ENCODE measurements at regions not wholly inside any gene's neighbourhood (a gene's known extent, or its start where the extent isn't known, plus 50 kb on each side); places are given as distances from the start of the nearest gene placed in this dataset.

- no peaks in the 10 kb centered on the region for H3K36me3 Mint-ChIP-seq (ENCODE audit: low read depth, unreplicated experiment)
- no peak for TF ChIP-seq EZH2 (IDR thresholded peaks at IDR 0.05; ENCODE audit: insufficient read depth, low read length)
- no peak for TF ChIP-seq CTCF (IDR thresholded peaks at IDR 0.05; ENCODE audit: insufficient read depth, low read depth, low read length)
- H3K9me3 Mint-ChIP-seq (ENCODE audit: unreplicated experiment): no peaks in the 10 kb centered on the region
- Histone ChIP-seq H3K4me2 (ENCODE audit: low read length) (no peak overlapping the region), H2AFZ (ENCODE audit: low read depth, low read length) (no peak overlapping the region), H3K27me3 (ENCODE audit: insufficient read depth, low read length) (no peaks in the 10 kb centered on the region), H3K36me3 (ENCODE audit: insufficient read depth, low read length) (no peaks in the 10 kb centered on the region), H3K9me3 (ENCODE audit: insufficient read depth, low read depth, low read length) (no peaks in the 10 kb centered on the region), H3K9ac (ENCODE audit: low read length) (no peak overlapping the region), H3K4me1 (ENCODE audit: insufficient read depth, low read length) (no peaks in the 10 kb centered on the region), H4K20me1 (ENCODE audit: insufficient read depth, low read length) (no peaks in the 10 kb centered on the region), H3K27ac (ENCODE audit: low read depth, low read length) (no peak overlapping the region), H3K4me3 (ENCODE audit: insufficient read depth, low read depth, low read length) (no peak overlapping the region), H3K79me2 (ENCODE audit: insufficient read depth, low read length) (no peaks in the 10 kb centered on the region)
- no peak overlapping the region for H3K27ac Mint-ChIP-seq (ENCODE audit: unreplicated experiment)
- no peak for FAIRE-seq
- H3K4me1 Mint-ChIP-seq (ENCODE audit: low read depth, unreplicated experiment): no peaks in the 10 kb centered on the region
- H3K4me3 Mint-ChIP-seq (ENCODE audit: unreplicated experiment): no peak overlapping the region
- no peak for DNase-seq (ENCODE audit: low read depth)
- no peaks in the 10 kb centered on the region for H3K27me3 Mint-ChIP-seq (ENCODE audit: low read depth, unreplicated experiment)
These were observed 413.4 kb upstream of the PCDH9 start for GRCh38 chr13:67643516-67644055.

GRCh38 chr13:67642657-67643056 is 412.5 kb upstream of the PCDH9 start:
- H3K4me1 Mint-ChIP-seq (ENCODE audit: low read depth, unreplicated experiment): no peaks in the 10 kb centered on the region
- no peak overlapping the region for H3K4me3 ChIP-seq (ENCODE audit: insufficient read depth, low read depth, low read length)
- H3K4me3 Mint-ChIP-seq (ENCODE audit: unreplicated experiment): no peak overlapping the region
- H3K4me1 ChIP-seq (ENCODE audit: insufficient read depth, low read length): no peaks in the 10 kb centered on the region
- no peaks in the 10 kb centered on the region for H3K27me3 Mint-ChIP-seq (ENCODE audit: low read depth, unreplicated experiment)
- H4K20me1 ChIP-seq (ENCODE audit: insufficient read depth, low read length): no peaks in the 10 kb centered on the region
- no peaks in the 10 kb centered on the region for H3K36me3 Mint-ChIP-seq (ENCODE audit: low read depth, unreplicated experiment)
- H3K27ac Mint-ChIP-seq (ENCODE audit: unreplicated experiment): no peak overlapping the region
- H3K27me3 ChIP-seq (ENCODE audit: insufficient read depth, low read length): no peaks in the 10 kb centered on the region
- no peak for FAIRE-seq
- H3K4me2 ChIP-seq (ENCODE audit: low read length): no peak overlapping the region
- H3K9ac ChIP-seq (ENCODE audit: low read length): no peak overlapping the region
- H3K36me3 ChIP-seq (ENCODE audit: insufficient read depth, low read length): no peaks in the 10 kb centered on the region
- no peak for TF ChIP-seq EZH2 (IDR thresholded peaks at IDR 0.05; ENCODE audit: insufficient read depth, low read length)
- no peak for TF ChIP-seq CTCF (IDR thresholded peaks at IDR 0.05; ENCODE audit: insufficient read depth, low read depth, low read length)
- no peak overlapping the region for H2AFZ ChIP-seq (ENCODE audit: low read depth, low read length)
- DNase-seq (ENCODE audit: low read depth): no peak
- H3K27ac ChIP-seq (ENCODE audit: low read depth, low read length): no peak overlapping the region
- no peaks in the 10 kb centered on the region for H3K9me3 ChIP-seq (ENCODE audit: insufficient read depth, low read depth, low read length)
- no peaks in the 10 kb centered on the region for H3K79me2 ChIP-seq (ENCODE audit: insufficient read depth, low read length)
- H3K9me3 Mint-ChIP-seq (ENCODE audit: unreplicated experiment): no peaks in the 10 kb centered on the region

- Mint-ChIP-seq H3K9me3 (ENCODE audit: unreplicated experiment) (no peaks in the 10 kb centered on the region), H3K36me3 (ENCODE audit: low read depth, unreplicated experiment) (no peaks in the 10 kb centered on the region), H3K4me1 (ENCODE audit: low read depth, unreplicated experiment) (no peaks in the 10 kb centered on the region), H3K27me3 (ENCODE audit: low read depth, unreplicated experiment) (no peaks in the 10 kb centered on the region), H3K27ac (ENCODE audit: unreplicated experiment) (no peak overlapping the region), H3K4me3 (ENCODE audit: unreplicated experiment) (no peak overlapping the region)
- H3K27ac ChIP-seq (ENCODE audit: low read depth, low read length): no peak overlapping the region
- H3K9me3 ChIP-seq (ENCODE audit: insufficient read depth, low read depth, low read length): no peaks in the 10 kb centered on the region
- no peak overlapping the region for H3K9ac ChIP-seq (ENCODE audit: low read length)
- H3K36me3 ChIP-seq (ENCODE audit: insufficient read depth, low read length): no peaks in the 10 kb centered on the region
- no peaks in the 10 kb centered on the region for H3K27me3 ChIP-seq (ENCODE audit: insufficient read depth, low read length)
- FAIRE-seq: no peak
- no peak for DNase-seq (ENCODE audit: low read depth)
- H4K20me1 ChIP-seq (ENCODE audit: insufficient read depth, low read length): no peaks in the 10 kb centered on the region
- H3K4me1 ChIP-seq (ENCODE audit: insufficient read depth, low read length): no peaks in the 10 kb centered on the region
- H2AFZ ChIP-seq (ENCODE audit: low read depth, low read length): no peak overlapping the region
- H3K4me3 ChIP-seq (ENCODE audit: insufficient read depth, low read depth, low read length): no peak overlapping the region
- H3K4me2 ChIP-seq (ENCODE audit: low read length): no peak overlapping the region
- TF ChIP-seq CTCF (IDR thresholded peaks at IDR 0.05; ENCODE audit: insufficient read depth, low read depth, low read length): no peak
- TF ChIP-seq EZH2 (IDR thresholded peaks at IDR 0.05; ENCODE audit: insufficient read depth, low read length): no peak
- no peaks in the 10 kb centered on the region for H3K79me2 ChIP-seq (ENCODE audit: insufficient read depth, low read length)
These were observed 405.6 kb upstream of the PCDH9 start for GRCh38 chr13:67635754-67636153.
